RWPE2 (cell line): ENCODE measurements at regions not wholly inside any gene's neighbourhood (a gene's known extent, or its start where the extent isn't known, plus 50 kb on each side); places are given as distances from the start of the nearest gene placed in this dataset.
A peak's percentile ranks its signal among the peaks of the same experiment; 100 is the strongest.

ENCODE experiments used
- ATAC-seq: fragments of 200-7000 bp; cut with Tn5 transposase; 3 replicates; pipeline ENCODE4 v1.9.1; 2021; ENCODE audit warnings: low read depth
- DNase-seq: peaks from one replicate; pipeline ENCODE4 v3.0.0-alpha.2; 2020; ENCODE audit warnings: low spot score
- H3K27ac ChIP-seq: fragments of 450-650 bp; 2 replicates; pipeline ENCODE4 v1.5.1; 2017; ENCODE audit warnings: mild to moderate bottlenecking; ENCODE audit not compliant: poor library complexity, severe bottlenecking
- H3K27me3 ChIP-seq: fragments of 250-450 bp; sonication (Bioruptor Pico); 2 replicates; pipeline ENCODE4 v1.5.1; 2021; ENCODE audit warnings: mild to moderate bottlenecking, moderate library complexity; ENCODE audit not compliant: insufficient read depth, poor library complexity, severe bottlenecking
- H3K36me3 ChIP-seq: fragments of 250-450 bp; sonication (Bioruptor Pico); 2 replicates; pipeline ENCODE4 v1.5.1; 2020; ENCODE audit warnings: low read depth, mild to moderate bottlenecking, moderate library complexity
- H3K4me1 ChIP-seq: fragments of 250-450 bp; sonication (Bioruptor Pico); 2 replicates; pipeline ENCODE4 v1.5.1; 2021; ENCODE audit warnings: mild to moderate bottlenecking, moderate library complexity; ENCODE audit not compliant: insufficient read depth, poor library complexity, severe bottlenecking
- H3K4me3 ChIP-seq: fragments of 250-450 bp; sonication (Bioruptor Pico); 2 replicates; pipeline ENCODE4 v1.5.1; 2021; ENCODE audit warnings: mild to moderate bottlenecking, moderate library complexity; ENCODE audit not compliant: severe bottlenecking
- H3K9me3 ChIP-seq: fragments of 250-450 bp; sonication (Bioruptor Pico); 2 replicates; pipeline ENCODE4 v1.5.1; 2021; ENCODE audit warnings: mild to moderate bottlenecking, moderate library complexity; ENCODE audit not compliant: severe bottlenecking
- CTCF ChIP-seq: fragments of 450-650 bp; IDR thresholded peaks from one replicate; pipeline ENCODE4 v1.5.1; 2017; ENCODE audit warnings: mild to moderate bottlenecking, moderate library complexity; ENCODE audit not compliant: poor library complexity, severe bottlenecking

GRCh38 chr11:103010891-103011290 lies 55.4 kb upstream of the MMP13 start:
- Histone ChIP-seq H3K27ac (no peak overlapping the region), H3K27me3 (no peaks in the 10 kb centered on the region), H3K4me3 (no peak overlapping the region), H3K9me3 (no peaks in the 10 kb centered on the region), H3K4me1 (no peaks in the 10 kb centered on the region), H3K36me3 (no peaks in the 10 kb centered on the region)
- ATAC-seq (no peak), DNase-seq (no peak)
- TF ChIP-seq CTCF, result no peak

- Histone ChIP-seq H3K9me3 (no peaks in the 10 kb centered on the region), H3K4me1 (no peaks in the 10 kb centered on the region), H3K27me3 (no peaks in the 10 kb centered on the region), H3K36me3 (no peaks in the 10 kb centered on the region), H3K4me3 (no peak overlapping the region), H3K27ac (no peak overlapping the region)
- DNase-seq (no peak), ATAC-seq (peak; percentile 17; the same call in 1 of the 3 replicates)
- TF ChIP-seq CTCF, result no peak
Observed at GRCh38 chr11:103007521-103007920, 52.0 kb upstream of the MMP13 start.
